GM12874 (cell line): ENCODE measurements at regions not wholly inside any gene's neighbourhood (a gene's known extent, or its start where the extent isn't known, plus 50 kb on each side); places are given as distances from the start of the nearest gene placed in this dataset.

Experiments used
- CTCF ChIP-seq: IDR thresholded peaks from 2 replicates; pipeline ENCODE4 v1.5.1; 2011; ENCODE audit warnings: low read depth, mild to moderate bottlenecking, control low read depth, low read length, moderate library complexity; ENCODE audit not compliant: insufficient read depth

GRCh38 chr3:113084777-113085176 lies 94.0 kb downstream of the GTPBP8 start:
- no peak for TF ChIP-seq CTCF

DNA sequence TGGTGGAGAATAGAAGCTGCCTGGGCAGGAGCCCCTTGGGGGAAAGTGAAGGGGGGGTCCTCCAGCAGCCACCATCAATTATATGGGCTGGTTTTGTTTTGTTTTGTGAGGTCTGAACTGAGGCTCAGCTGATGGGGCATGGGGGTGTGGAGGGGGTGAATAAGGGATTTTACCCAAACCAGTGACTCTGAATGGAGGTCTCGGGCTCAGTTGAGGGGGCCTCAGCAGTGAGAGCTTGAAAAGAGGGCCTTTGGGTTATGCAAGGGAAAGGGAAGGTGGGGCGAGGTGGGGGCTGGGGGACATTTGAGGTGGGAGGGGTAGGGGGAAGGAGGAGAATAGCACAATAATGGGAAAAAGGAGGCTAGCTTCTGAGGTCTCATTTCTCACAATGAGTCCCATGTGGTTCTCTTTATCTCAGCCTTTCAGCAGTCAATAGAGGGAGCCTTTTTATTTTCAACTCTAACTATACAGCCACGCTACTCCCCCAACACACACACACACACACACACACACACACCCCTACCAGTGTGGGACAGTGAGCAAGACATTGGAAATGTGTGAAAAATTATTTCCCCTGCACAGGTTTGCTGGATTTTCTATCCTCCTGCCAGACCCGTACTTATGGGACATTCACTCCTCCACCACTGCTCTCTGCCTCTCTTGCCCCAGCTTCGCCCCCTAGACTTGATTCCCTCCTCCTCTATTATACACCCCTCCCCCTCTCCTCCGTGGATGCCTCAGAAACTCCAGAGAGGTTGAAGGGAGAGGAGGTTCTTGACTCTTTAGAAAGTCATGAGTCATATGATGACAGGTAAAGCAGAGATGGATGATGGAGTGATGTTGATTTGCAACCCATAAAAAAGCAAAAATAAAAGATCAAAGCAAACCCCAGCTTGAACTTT lies 96.0 kb downstream of the GTPBP8 start:
- no peak for TF ChIP-seq CTCF

DNA sequence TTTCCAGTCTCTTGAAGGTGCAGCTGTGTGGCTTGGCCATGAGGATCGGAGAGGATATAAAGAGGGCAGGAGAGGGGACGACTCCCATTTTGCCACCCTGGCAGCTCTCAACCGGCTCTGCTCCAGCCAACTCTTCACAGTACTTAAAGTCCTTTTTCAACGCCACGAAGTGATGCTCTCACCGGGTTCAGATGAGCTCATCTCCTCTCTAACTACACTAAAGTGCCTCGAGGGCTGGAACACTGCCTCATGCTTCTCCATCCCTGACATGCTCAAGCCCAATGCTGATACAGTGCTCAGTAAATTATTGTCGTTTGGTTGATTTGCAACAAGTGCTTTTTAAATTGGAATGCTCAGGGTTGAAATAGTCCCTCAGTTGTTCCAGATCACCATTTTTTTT lies 97.8 kb downstream of the GTPBP8 start:
- TF ChIP-seq CTCF, result no peak

- TF ChIP-seq CTCF, result no peak
Measured at GRCh38 chr3:113091417-113091816, 100.6 kb downstream of the GTPBP8 start.

DNA sequence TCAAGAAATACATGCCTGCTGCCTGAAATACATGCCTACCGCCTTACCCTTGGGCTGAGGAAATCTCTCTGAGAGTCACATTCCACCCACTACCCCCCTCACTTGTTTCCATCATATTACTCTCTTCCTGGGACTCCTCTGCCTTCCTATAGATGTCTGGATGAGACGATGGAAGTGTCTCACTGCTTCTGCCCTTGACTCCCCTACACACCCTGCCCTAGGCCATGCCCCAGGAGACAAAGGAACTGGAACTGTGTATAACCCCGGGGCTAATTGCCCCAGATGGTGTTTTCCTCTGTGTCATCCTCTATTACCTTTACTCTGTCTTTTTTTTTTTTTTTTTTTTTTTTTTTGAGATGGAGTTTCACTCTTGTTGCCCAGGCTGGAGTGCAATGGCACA lies 102.0 kb downstream of the GTPBP8 start:
- TF ChIP-seq CTCF, result no peak

DNA sequence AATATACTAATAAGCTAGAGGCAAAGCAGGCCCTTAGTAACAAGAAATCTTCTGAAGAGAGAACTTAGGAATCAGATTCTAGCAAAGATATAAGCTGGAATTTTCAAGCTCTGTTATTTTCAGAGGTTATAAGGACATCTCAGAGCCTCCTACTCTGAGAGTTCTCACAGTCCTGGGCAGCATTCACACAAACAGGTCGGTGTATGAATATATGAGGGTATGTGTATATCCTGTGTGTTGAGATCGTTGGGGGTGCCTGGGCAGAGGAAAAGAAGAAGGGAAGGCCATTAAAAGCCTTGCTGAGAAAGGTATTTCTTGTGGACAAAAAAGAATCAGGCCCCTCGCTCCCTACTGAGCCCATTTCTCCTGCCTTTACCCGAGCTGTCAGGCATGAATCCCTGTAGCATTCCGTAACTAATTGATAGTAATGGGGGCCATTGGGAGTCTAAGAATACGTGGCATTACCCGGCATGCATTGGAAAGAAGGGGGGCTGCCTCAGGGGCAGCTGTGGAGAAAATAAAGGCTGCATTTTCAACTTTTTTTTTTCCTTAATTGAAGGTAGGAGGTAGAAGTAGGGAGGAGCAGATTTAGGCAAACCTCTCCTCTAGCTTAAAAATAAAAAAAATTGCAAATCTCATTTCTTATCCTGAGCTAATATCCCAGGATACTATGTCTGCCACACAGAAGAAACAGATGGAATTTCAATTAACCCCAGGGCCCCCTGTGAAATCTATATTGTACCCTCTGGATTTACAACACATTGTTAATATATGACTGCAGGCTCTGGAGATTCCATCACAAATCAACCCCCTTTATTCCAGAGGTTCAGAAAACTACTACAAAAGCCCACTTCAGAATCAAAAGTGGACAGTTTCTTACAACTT lies 103.8 kb downstream of the GTPBP8 start:
- TF ChIP-seq CTCF, result no peak

- no peak for TF ChIP-seq CTCF
Measured at GRCh38 chr3:113096188-113096892, 105.6 kb downstream of the GTPBP8 start.
